Heart left ventricle (tissue), 16 donors: ENCODE measurements at regions not wholly inside any gene's neighbourhood (a gene's known extent, or its start where the extent isn't known, plus 50 kb on each side); places are given as distances from the start of the nearest gene placed in this dataset.

Experiments used
- ATAC-seq, 4 donors: fragments of 200-7000 bp; cut with Tn5 transposase; one replicate each; pipeline ENCODE4 v1.9.1; 2020 to 2022; ENCODE audit warnings: moderate library complexity in 4 of 4, mild to moderate bottlenecking in 3 of 4, moderate number of reproducible peaks in 1 of 4
- DNase-seq, 5 donors: peaks; one replicate each; pipeline ENCODE4 v3.0.0-alpha.2; 2020
- H3K27ac ChIP-seq, 12 donors: fragments of 200-600 bp; sonication (generic) in 4 of 12; one replicate each; pipeline versions ENCODE4 v1.5.0 to v1.8.0; 2016 to 2022; ENCODE audit warnings: mild to moderate bottlenecking in 2 of 12
- H3K27me3 ChIP-seq, 9 donors: fragments of 200-600 bp; sonication (generic) in 2 of 9; one replicate each; pipeline versions ENCODE4 v1.5.1 to v1.8.0; 2016 to 2022; ENCODE audit warnings: mild to moderate bottlenecking in 3 of 9
- H3K36me3 ChIP-seq, 9 donors: fragments of 200-600 bp; sonication (generic) in 2 of 9; one replicate each; pipeline versions ENCODE4 v1.5.0 to v1.8.0; 2018 to 2022; ENCODE audit warnings: mild to moderate bottlenecking in 2 of 9
- H3K4me1 ChIP-seq, 12 donors: fragments of 200-600 bp; sonication (generic) in 4 of 12; one replicate each; pipeline versions ENCODE4 v1.5.0 to v1.8.0; 2016 to 2022; ENCODE audit warnings: mild to moderate bottlenecking in 3 of 12
- H3K4me3 ChIP-seq, 12 donors: fragments of 200-600 bp; sonication (generic) in 4 of 12; one replicate each; pipeline versions ENCODE4 v1.5.0 to v1.8.0; 2017 to 2022; ENCODE audit warnings: mild to moderate bottlenecking in 9 of 12, moderate library complexity in 4 of 12
- H3K9me3 ChIP-seq, 12 donors: fragments of 200-600 bp; sonication (generic) in 4 of 12; one replicate each; pipeline versions ENCODE4 v1.5.0 to v1.8.0; 2016 to 2022; ENCODE audit warnings: mild to moderate bottlenecking in 1 of 12
- POLR2A ChIP-seq, 2 donors: fragments of 450-650 bp; IDR thresholded peaks; one replicate each; pipeline ENCODE4 v1.6.1; 2017; ENCODE audit warnings: antibody characterized with exemption in 2 of 2, mild to moderate bottlenecking in 2 of 2, moderate library complexity in 2 of 2
- WGBS, 4 donors: extraction: QIAGEN DNeasy Blood & Tissue Kit in 2 of 4; methylation state at CpG; one replicate each; pipeline versions ENCODE4 v1.1.5 to v1.1.7; 2013 to 2018; 5-methylcytosine and 5-hydroxymethylcytosine counted together
- intact Hi-C, 10 donors: fragments of 100-400 bp; cut with DNase I; formaldehyde crosslinking; loops; one replicate each; pipeline versions ENCODE4 v1.11.1 to v1.14.2; 2022
- TF ChIP-seq, protein P1 (sequence below), 12 donors: fragments of 200-600 bp; sonication (generic) in 4 of 12; IDR thresholded peaks; one replicate each; pipeline versions ENCODE4 v1.5.0 to v1.8.0; 2018 to 2022; ENCODE audit warnings: antibody characterized with exemption in 12 of 12, mild to moderate bottlenecking in 5 of 12
- donor health status: ischemic (EF 13 %, LVEDD 7.1; RV severe dilation, severe dysfunction).
- donor health status: healthy with polysubstance abuse.
- donor health status: DM: no; HTN: yes; CAD: no.
- donor health status: DM: no; HTN: no; CAD: no.
- donor health status: ischemic (EF 25% LVEDD 6.9; RV normal size, moderate dysfunction).
- donor health status: ischemic (EF 25% LVEDD 5.7; RV mildly dilated, moderate dysfunction).
- donor health status: healthy.
- donor health status: DM: yes; HTN: yes; CAD: no.
- donor health status: ischemic (EF 35%, LVEDD 5.7; RV mildly dilated, moderate dysfunction).
- donor health status: nonischemic (EF 11% LVEDD 7.7; RV severe dilation, severe dysfunction).
- donor health status: DM: yes; HTN: yes; CAD: no.
- donor health status: PGD.
- donor health status: ischemic (EF 29% LVEDD 5.4; RV normal size, mild dysfunction).
- donor health status: nonischemic (EF 23%, LVEDD 6.1; RV moderate dilation, normal function).

- peak overlapping the region in 2 of 12 donors; percentile 22 to 86 for H3K27ac ChIP-seq
- no peaks in the 10 kb centered on the region for H3K36me3 ChIP-seq
- H3K27me3 ChIP-seq = no peaks in the 10 kb centered on the region
- 91 to 95% (median 93%) methylated on average over 5 of the region's 5 CpGs for WGBS, 4 donors
- intact Hi-C loops = no loop called here
- peaks cover 0 to 45% (median 3%) of the 10 kb centered on the region in 12 donors for H3K4me1 ChIP-seq
- DNase-seq (no peak), ATAC-seq (no peak)
- no peak for TF ChIP-seq POLR2A (IDR thresholded peaks at IDR 0.05)
- TF ChIP-seq, protein P1, sequence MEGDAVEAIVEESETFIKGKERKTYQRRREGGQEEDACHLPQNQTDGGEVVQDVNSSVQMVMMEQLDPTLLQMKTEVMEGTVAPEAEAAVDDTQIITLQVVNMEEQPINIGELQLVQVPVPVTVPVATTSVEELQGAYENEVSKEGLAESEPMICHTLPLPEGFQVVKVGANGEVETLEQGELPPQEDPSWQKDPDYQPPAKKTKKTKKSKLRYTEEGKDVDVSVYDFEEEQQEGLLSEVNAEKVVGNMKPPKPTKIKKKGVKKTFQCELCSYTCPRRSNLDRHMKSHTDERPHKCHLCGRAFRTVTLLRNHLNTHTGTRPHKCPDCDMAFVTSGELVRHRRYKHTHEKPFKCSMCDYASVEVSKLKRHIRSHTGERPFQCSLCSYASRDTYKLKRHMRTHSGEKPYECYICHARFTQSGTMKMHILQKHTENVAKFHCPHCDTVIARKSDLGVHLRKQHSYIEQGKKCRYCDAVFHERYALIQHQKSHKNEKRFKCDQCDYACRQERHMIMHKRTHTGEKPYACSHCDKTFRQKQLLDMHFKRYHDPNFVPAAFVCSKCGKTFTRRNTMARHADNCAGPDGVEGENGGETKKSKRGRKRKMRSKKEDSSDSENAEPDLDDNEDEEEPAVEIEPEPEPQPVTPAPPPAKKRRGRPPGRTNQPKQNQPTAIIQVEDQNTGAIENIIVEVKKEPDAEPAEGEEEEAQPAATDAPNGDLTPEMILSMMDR (IDR thresholded peaks at IDR 0.05) = no peak
- no peak overlapping the region for H3K4me3 ChIP-seq
- H3K9me3 ChIP-seq = no peaks in the 10 kb centered on the region
Observed at GRCh38 chr6:105907991-105908390, 178.1 kb upstream of the PRDM1 start.

DNA sequence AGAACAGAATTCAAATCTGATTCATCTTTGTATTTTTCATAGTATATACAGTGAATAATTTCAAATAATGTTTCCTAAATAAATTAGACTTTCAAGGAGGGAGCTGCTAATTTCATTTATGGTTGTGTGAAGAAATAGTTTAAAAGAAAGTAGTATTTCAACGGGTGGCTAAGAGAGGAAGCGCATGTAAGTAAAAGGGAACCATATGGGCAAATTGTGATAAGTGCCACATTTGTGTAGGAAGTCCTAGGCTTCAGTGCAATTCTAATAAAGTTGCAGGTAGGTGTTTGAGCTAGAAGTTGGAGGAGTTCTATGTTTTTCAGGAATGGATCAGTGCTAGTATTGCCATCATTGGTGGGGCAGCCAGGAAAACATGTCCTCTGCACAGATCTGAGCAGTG lies 178.8 kb upstream of the PRDM1 start:
- intact Hi-C loops = no loop called here
- DNase-seq (no peak), ATAC-seq (no peak)
- Histone ChIP-seq H3K9me3 (no peaks in the 10 kb centered on the region), H3K36me3 (no peaks in the 10 kb centered on the region), H3K27me3 (no peaks in the 10 kb centered on the region), H3K4me1 (peaks cover 0 to 45% (median 5%) of the 10 kb centered on the region in 12 donors), H3K4me3 (no peak overlapping the region), H3K27ac (peak overlapping the region in 1 of 12 donors; percentile 86)
- WGBS, 4 donors = 84 to 89% (median 85%) methylated on average over 2 of the region's 2 CpGs
- TF ChIP-seq, protein P1 (IDR thresholded peaks at IDR 0.05) = no peak
- no peak for TF ChIP-seq POLR2A (IDR thresholded peaks at IDR 0.05)

GRCh38 chr6:105902401-105903031 lies 183.6 kb upstream of the PRDM1 start:
- Histone ChIP-seq H3K4me1 (peaks cover 0 to 23% (median 0%) of the 10 kb centered on the region in 12 donors), H3K9me3 (no peaks in the 10 kb centered on the region), H3K4me3 (no peak overlapping the region), H3K27me3 (no peaks in the 10 kb centered on the region), H3K27ac (peak overlapping the region in 2 of 12 donors; percentile 14 to 22), H3K36me3 (no peaks in the 10 kb centered on the region)
- ATAC-seq (no peak), DNase-seq (no peak)
- intact Hi-C loops = no loop called here
- 80 to 87% (median 85%) methylated on average over 8 of the region's 8 CpGs for WGBS, 4 donors
- TF ChIP-seq POLR2A (IDR thresholded peaks at IDR 0.05) = no peak
- TF ChIP-seq, protein P1 (IDR thresholded peaks at IDR 0.05) = no peak

GRCh38 chr6:105901583-105901982 lies 184.6 kb upstream of the PRDM1 start:
- Histone ChIP-seq H3K9me3 (no peaks in the 10 kb centered on the region), H3K4me1 (peaks cover 0 to 23% (median 0%) of the 10 kb centered on the region in 12 donors), H3K4me3 (no peak overlapping the region), H3K27me3 (no peaks in the 10 kb centered on the region), H3K36me3 (no peaks in the 10 kb centered on the region), H3K27ac (peak overlapping the region in 1 of 12 donors; percentile 28)
- ATAC-seq = no peak
- intact Hi-C loops = no loop called here
- TF ChIP-seq POLR2A (IDR thresholded peaks at IDR 0.05) = no peak
- TF ChIP-seq, protein P1 (IDR thresholded peaks at IDR 0.05) = no peak
- no peak for DNase-seq
- WGBS, 4 donors = 87 to 96% (median 94%) methylated on average over 3 of the region's 3 CpGs
